Brain microvascular endothelial cell (primary cell): ENCODE measurements at regions not wholly inside any gene's neighbourhood (a gene's known extent, or its start where the extent isn't known, plus 50 kb on each side); places are given as distances from the start of the nearest gene placed in this dataset.

ENCODE experiments used
- DNase-seq: peaks from one replicate; pipeline ENCODE4 v3.0.0-alpha.2; 2020
- H3K27ac ChIP-seq: fragments of 250-450 bp; sonication (Bioruptor Pico); 2 replicates; pipeline ENCODE4 v1.5.1; 2020; ENCODE audit warnings: mild to moderate bottlenecking, moderate library complexity
- H3K27me3 ChIP-seq: fragments of 250-450 bp; sonication (Bioruptor Pico); replicated peaks from 2 replicates; pipeline ENCODE4 v1.5.1; 2020; ENCODE audit warnings: mild to moderate bottlenecking
- H3K36me3 ChIP-seq: fragments of 250-450 bp; sonication (Bioruptor Pico); replicated peaks from 2 replicates; pipeline ENCODE4 v1.5.1; 2020; ENCODE audit warnings: mild to moderate bottlenecking
- H3K4me3 ChIP-seq: 2 replicates; pipeline ENCODE4 v1.5.1; 2011; ENCODE audit warnings: low read depth, mild to moderate bottlenecking, control low read depth, low read length, moderate library complexity
- in situ Hi-C: cut with HindIII; loops from 2 replicates; pipeline ENCODE4 v1.10.0; 2017; ENCODE audit warnings: low sequenced_read_pairs, low pct_ligation_motif_present
- TF ChIP-seq, protein P1 (sequence below): IDR thresholded peaks from 2 replicates; pipeline ENCODE4 v1.5.1; 2011; ENCODE audit warnings: low read depth, mild to moderate bottlenecking, moderate library complexity, low read length, control low read depth, inconsistent platforms; ENCODE audit errors: missing control alignments

DNA sequence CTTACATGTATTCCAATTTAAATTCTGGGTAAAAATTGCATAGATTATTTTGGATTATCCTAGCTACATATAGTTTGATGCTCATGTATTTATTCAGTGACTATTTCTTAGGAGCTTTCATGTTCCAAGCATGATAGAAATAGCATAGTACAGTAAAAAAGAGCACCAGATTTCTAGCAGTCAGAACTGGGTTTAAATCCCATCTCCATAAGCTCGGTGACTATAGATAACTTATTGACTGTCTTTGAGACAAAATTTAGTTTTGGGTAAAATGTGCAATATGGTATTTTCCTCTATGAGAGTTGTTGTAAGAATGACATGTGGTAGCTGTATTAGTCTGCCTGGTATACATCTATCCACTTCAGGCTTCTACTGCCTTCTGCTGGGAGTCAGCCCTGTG, 889.6 kb downstream of the DTWD2 start:
- TF ChIP-seq, protein P1, sequence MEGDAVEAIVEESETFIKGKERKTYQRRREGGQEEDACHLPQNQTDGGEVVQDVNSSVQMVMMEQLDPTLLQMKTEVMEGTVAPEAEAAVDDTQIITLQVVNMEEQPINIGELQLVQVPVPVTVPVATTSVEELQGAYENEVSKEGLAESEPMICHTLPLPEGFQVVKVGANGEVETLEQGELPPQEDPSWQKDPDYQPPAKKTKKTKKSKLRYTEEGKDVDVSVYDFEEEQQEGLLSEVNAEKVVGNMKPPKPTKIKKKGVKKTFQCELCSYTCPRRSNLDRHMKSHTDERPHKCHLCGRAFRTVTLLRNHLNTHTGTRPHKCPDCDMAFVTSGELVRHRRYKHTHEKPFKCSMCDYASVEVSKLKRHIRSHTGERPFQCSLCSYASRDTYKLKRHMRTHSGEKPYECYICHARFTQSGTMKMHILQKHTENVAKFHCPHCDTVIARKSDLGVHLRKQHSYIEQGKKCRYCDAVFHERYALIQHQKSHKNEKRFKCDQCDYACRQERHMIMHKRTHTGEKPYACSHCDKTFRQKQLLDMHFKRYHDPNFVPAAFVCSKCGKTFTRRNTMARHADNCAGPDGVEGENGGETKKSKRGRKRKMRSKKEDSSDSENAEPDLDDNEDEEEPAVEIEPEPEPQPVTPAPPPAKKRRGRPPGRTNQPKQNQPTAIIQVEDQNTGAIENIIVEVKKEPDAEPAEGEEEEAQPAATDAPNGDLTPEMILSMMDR, result no peak
- no peak overlapping the region for H3K4me3 ChIP-seq
- H3K27ac ChIP-seq, result no peak overlapping the region
- no peak for DNase-seq
- no peaks in the 10 kb centered on the region for H3K27me3 ChIP-seq
- in situ Hi-C loops, result no loop called here
- no peaks in the 10 kb centered on the region for H3K36me3 ChIP-seq

GRCh38 chr5:118095115-118095514, 893.2 kb downstream of the DTWD2 start:
- TF ChIP-seq, protein P1, result no peak
- H3K27ac ChIP-seq, result no peak overlapping the region

GRCh38 chr5:118088448-118088847, 899.9 kb downstream of the DTWD2 start:
- H3K4me3 ChIP-seq, result no peak overlapping the region
- no peak overlapping the region for H3K27ac ChIP-seq

More at GRCh38 chr5:118095115-118095514, 893.2 kb downstream of the DTWD2 start:
- H3K36me3 ChIP-seq, result no peaks in the 10 kb centered on the region
- no peak for DNase-seq
- H3K4me3 ChIP-seq, result no peak overlapping the region
- in situ Hi-C loops, result no loop called here
- no peaks in the 10 kb centered on the region for H3K27me3 ChIP-seq

DNA sequence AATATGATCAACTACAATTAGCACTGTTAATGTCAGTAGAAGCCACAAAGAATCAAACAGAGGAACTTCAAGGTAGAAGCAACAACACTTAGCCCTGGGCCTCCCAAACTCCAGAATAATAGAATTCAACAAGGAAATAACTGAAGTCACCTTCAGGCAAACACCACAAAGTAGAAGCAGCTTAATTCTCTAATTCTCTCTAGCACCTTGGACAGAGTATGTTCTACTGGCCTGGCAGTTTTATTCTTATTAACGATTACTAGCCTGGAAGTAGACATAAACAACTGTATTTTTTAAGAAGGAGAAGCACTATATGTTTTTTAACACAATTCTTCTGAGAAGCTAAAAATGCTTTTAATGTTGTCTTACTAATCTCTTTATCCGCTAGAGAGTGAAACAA, 911.9 kb downstream of the DTWD2 start:
- H3K36me3 ChIP-seq, result no peaks in the 10 kb centered on the region

More at GRCh38 chr5:118088448-118088847, 899.9 kb downstream of the DTWD2 start:
- no peaks in the 10 kb centered on the region for H3K27me3 ChIP-seq
- no peak for DNase-seq
- in situ Hi-C loops, result no loop called here
- TF ChIP-seq, protein P1, result no peak
- H3K36me3 ChIP-seq, result no peaks in the 10 kb centered on the region

GRCh38 chr5:118070041-118070440, 918.3 kb downstream of the DTWD2 start:
- DNase-seq, result no peak
- in situ Hi-C loops, result no loop called here
- TF ChIP-seq, protein P1, result no peak
- no peaks in the 10 kb centered on the region for H3K36me3 ChIP-seq
- no peaks in the 10 kb centered on the region for H3K27me3 ChIP-seq
- no peak overlapping the region for H3K27ac ChIP-seq
- H3K4me3 ChIP-seq, result no peak overlapping the region

More for the DNA sequence above, 911.9 kb downstream of the DTWD2 start:
- no peaks in the 10 kb centered on the region for H3K27me3 ChIP-seq
- DNase-seq, result no peak
- no peak overlapping the region for H3K27ac ChIP-seq
- TF ChIP-seq, protein P1, result no peak
- no peak overlapping the region for H3K4me3 ChIP-seq
- in situ Hi-C loops, result no loop called here

DNA sequence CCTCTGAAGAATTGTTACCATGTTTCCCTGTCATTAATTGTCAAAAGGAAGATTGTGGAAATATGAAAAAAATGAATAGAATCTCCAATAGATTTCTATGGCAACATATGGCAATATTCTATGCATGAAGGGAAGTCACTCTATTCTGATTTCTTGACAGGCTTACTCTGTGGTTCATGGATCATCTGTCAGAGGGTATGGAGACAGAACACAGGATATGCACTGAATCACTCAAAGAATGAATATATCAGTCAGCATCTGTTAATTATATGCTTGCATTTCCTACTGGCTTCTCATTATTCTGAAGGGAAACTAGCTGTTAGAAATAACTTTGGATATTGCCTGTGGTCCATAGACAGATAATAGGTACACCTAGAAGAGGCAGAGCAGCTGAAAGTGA, 918.9 kb downstream of the DTWD2 start:
- DNase-seq, result no peak
- Histone ChIP-seq H3K27me3 (no peaks in the 10 kb centered on the region), H3K27ac (no peak overlapping the region), H3K36me3 (no peaks in the 10 kb centered on the region), H3K4me3 (no peak overlapping the region)
- in situ Hi-C loops, result no loop called here
- TF ChIP-seq, protein P1, result no peak
